ENCODE measurements at regions not wholly inside any gene's neighbourhood (a gene's known extent, or its start where the extent isn't known, plus 50 kb on each side); places are given as distances from the start of the nearest gene placed in this dataset.

DNA sequence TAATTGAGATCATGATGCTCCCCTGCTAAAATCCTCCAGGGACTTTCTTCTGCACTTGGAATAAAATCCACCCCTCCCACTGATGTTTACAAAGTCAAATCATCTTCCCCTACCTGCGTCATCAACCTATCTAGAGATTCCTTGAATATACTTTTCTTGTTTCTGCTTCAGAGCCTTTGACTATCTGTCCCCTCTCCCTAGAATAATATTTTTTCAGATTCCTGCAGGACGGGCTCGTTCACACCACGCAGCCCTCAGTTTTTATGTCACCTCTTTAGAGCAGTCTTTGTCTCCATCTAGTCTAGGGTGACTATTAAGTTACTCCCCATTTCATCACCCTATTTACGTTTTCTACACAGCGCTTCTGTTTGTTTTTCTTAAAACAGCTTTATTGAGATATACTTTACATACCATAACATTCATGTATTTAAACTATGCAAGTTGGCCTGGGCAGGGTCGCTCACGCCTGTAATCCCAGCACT lies 94.8 kb upstream of the SESN3 start:
- TF ChIP-seq POLR2A (IDR thresholded peaks at IDR 0.05): no peak
- TF ChIP-seq, protein P1, sequence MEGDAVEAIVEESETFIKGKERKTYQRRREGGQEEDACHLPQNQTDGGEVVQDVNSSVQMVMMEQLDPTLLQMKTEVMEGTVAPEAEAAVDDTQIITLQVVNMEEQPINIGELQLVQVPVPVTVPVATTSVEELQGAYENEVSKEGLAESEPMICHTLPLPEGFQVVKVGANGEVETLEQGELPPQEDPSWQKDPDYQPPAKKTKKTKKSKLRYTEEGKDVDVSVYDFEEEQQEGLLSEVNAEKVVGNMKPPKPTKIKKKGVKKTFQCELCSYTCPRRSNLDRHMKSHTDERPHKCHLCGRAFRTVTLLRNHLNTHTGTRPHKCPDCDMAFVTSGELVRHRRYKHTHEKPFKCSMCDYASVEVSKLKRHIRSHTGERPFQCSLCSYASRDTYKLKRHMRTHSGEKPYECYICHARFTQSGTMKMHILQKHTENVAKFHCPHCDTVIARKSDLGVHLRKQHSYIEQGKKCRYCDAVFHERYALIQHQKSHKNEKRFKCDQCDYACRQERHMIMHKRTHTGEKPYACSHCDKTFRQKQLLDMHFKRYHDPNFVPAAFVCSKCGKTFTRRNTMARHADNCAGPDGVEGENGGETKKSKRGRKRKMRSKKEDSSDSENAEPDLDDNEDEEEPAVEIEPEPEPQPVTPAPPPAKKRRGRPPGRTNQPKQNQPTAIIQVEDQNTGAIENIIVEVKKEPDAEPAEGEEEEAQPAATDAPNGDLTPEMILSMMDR (IDR thresholded peaks at IDR 0.05): no peak
- no peak overlapping the region for H3K4me3 ChIP-seq (ENCODE audit: low read depth, poor library complexity, severe bottlenecking)
- intact Hi-C loops (cut with DNase I; ENCODE audit: low total_unique reads): no loop called here
- DNase-seq (ENCODE audit: low spot score in 2 of 2): no peak
- 84 to 88% methylated on average over 8 of the region's 8 CpGs for WGBS, 2 donors

DNA sequence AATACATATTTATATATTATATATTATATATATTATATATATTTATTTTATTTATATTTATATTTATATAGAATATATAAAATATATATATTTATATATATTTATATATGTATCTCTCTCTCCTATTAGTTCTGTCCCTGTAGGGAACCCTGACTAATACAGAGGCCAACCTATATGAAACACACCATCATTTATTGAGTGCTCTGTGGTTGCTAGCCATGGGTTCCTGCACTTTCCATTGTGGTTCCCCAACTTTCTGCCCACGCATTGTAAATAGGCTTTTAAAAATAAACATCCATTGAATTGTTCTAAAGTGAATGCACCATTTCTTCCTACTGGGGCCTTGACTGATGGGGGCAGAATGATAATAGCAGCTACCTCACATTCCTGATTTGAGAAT lies 93.8 kb upstream of the SESN3 start:
- no peak for TF ChIP-seq POLR2A (IDR thresholded peaks at IDR 0.05)
- TF ChIP-seq, protein P1 (IDR thresholded peaks at IDR 0.05): no peak
- no peak overlapping the region for H3K4me3 ChIP-seq (ENCODE audit: low read depth, poor library complexity, severe bottlenecking)
- DNase-seq (ENCODE audit: low spot score in 2 of 2): no peak
- 81 to 90% methylated on average over 1 of the region's 1 CpG for WGBS, 2 donors
- intact Hi-C loops (cut with DNase I; ENCODE audit: low total_unique reads): no loop called here

DNA sequence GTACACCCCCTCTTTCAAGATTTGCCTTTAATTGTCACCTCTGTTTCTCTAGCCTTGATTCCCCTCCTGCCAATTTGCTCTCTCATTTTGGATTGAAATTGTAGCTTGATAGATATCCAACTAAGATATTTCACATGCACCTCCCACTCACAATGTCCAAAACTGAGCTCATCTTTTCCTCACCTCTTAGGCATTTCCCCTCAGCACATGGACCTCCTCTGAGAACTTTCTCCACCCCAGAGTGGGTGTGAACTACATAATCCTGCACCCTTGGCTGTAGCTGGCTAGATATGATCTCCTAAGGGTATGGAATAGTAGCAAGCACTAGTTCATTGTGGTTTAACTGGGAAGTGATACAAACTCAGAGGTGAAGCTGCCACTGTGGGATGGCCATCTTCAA lies 91.5 kb upstream of the SESN3 start:
- no peak for DNase-seq (ENCODE audit: low spot score in 2 of 2)
- TF ChIP-seq POLR2A (IDR thresholded peaks at IDR 0.05): no peak
- TF ChIP-seq, protein P1 (IDR thresholded peaks at IDR 0.05): no peak

DNA sequence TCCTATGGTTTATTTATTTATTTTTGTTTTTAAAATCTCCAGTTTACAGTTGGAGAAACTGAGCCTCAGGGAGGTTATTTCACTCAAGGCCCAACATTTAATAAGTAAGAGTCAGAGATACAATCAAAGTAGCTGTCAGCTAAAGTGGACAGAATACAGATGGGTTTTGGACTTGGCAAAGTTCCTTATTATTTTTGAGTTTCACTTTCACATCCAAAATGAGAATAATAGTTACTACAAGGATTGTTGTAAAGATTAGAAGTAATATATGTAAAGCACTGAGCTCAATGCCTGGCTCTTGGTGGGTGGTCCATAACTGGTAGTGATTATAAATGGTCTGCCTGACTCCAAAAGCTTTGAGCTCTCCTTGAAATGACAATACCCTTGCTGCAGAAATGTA lies 87.5 kb upstream of the SESN3 start:
- no peak overlapping the region for H3K4me3 ChIP-seq (ENCODE audit: low read depth, poor library complexity, severe bottlenecking)
- no peak for TF ChIP-seq POLR2A (IDR thresholded peaks at IDR 0.05)
- TF ChIP-seq, protein P1 (IDR thresholded peaks at IDR 0.05): no peak
- DNase-seq (ENCODE audit: low spot score in 2 of 2): no peak
- intact Hi-C loops (cut with DNase I; ENCODE audit: low total_unique reads): no loop called here

More for the DNA sequence above, 91.5 kb upstream of the SESN3 start:
- intact Hi-C loops (cut with DNase I; ENCODE audit: low total_unique reads): no loop called here
- no peak overlapping the region for H3K4me3 ChIP-seq (ENCODE audit: low read depth, poor library complexity, severe bottlenecking)

DNA sequence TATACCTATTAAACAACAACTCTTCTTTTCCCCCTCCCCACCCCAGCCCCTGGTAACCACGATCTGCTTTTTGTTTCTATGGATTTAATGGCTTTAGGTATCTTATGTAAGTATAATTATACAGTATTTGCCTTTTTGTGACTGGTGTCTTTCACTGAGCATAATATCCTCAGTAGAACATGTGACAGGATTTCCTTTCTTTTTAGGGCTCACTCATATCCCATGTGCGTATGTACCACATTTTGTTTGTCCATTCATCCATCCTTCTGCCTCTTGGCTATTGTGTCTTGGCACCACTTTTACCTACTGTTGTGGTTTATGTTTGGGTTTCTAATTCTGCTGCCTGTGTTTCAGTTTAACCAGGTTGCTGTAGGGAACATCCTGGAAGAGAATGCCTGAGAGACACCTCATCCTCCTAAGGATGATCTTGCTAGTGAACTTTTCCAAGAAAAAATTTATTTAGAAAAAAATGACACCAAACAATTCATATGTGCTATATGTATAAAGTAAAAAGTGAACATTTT lies 77.6 kb upstream of the SESN3 start:
- intact Hi-C loops (cut with DNase I; ENCODE audit: low total_unique reads): no loop called here
- WGBS, 2 donors: 77 to 83% methylated on average over 2 of the region's 2 CpGs
- no peak for DNase-seq (ENCODE audit: low spot score in 2 of 2)
- no peak for TF ChIP-seq POLR2A (IDR thresholded peaks at IDR 0.05)
- TF ChIP-seq, protein P1 (IDR thresholded peaks at IDR 0.05): no peak
- no peak overlapping the region for H3K4me3 ChIP-seq (ENCODE audit: low read depth, poor library complexity, severe bottlenecking)

DNA sequence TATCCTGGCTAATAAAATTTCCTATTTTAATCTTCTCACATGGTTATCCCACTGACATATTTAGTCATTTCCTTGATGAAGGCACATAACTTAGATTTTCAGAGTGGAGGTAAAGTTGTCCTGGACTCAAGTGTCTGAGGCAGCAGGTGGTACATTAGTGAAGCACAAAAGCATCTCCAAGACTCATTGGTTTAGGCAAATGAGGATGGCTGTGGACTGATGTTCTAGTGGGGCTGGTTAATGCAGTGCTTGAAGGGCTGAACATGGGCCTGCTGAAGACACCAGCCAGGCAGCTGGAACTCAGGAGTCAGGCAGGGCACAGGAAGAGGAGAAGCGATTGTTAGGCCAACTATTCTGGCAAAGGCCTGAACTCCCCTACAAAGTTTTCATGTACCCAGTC lies 76.3 kb upstream of the SESN3 start:
- DNase-seq (ENCODE audit: low spot score in 2 of 2): no peak
- TF ChIP-seq POLR2A (IDR thresholded peaks at IDR 0.05): no peak
- TF ChIP-seq, protein P1 (IDR thresholded peaks at IDR 0.05): no peak
- no peak overlapping the region for H3K4me3 ChIP-seq (ENCODE audit: low read depth, poor library complexity, severe bottlenecking)
- intact Hi-C loops (cut with DNase I; ENCODE audit: low total_unique reads): no loop called here
- WGBS, 2 donors: 87 to 96% methylated on average over 1 of the region's 1 CpG

Data from lower leg skin (tissue), 4 donors.